Body of pancreas (tissue), 4 donors: ENCODE measurements at regions not wholly inside any gene's neighbourhood (a gene's known extent, or its start where the extent isn't known, plus 50 kb on each side); places are given as distances from the start of the nearest gene placed in this dataset.

Experiments
- CTCF ChIP-seq, 7 experiments: fragments of 450-650 bp in 4 of 7; fragments of 200-600 bp in 3 of 7; sonication (generic) in 3 of 7; IDR thresholded peaks; one replicate each; pipeline ENCODE4 v1.5.1; 2016 to 2019; ENCODE audit warnings: antibody characterized with exemption in 7 of 7
- POLR2A ChIP-seq, 3 donors: fragments of 450-650 bp; IDR thresholded peaks; one replicate each; pipeline ENCODE4 v1.6.1; 2016; ENCODE audit warnings: antibody characterized with exemption in 3 of 3, mild to moderate bottlenecking in 2 of 3

- TF ChIP-seq CTCF (IDR thresholded peaks at IDR 0.05): no peak
- no peak for TF ChIP-seq POLR2A (IDR thresholded peaks at IDR 0.05)
Measured at GRCh38 chr5:143922718-143923117, 110.8 kb downstream of the HMHB1 start.
